ENCODE measurements at regions not wholly inside any gene's neighbourhood (a gene's known extent, or its start where the extent isn't known, plus 50 kb on each side); places are given as distances from the start of the nearest gene placed in this dataset.
"Not testable (repeated sequence)": the region's sequence is repeated elsewhere in the genome, so short reads cannot be mapped to it uniquely, and the experiment has no call there.

GRCh38 chr2:52327641-52328040 is 1295.7 kb upstream of the NRXN1 start:
- no peak for DNase-seq

GRCh38 chr2:52314231-52314630 is 1282.3 kb upstream of the NRXN1 start:
- DNase-seq = no peak

GRCh38 chr2:52312486-52312885 is 1280.6 kb upstream of the NRXN1 start:
- no peak for DNase-seq

DNA sequence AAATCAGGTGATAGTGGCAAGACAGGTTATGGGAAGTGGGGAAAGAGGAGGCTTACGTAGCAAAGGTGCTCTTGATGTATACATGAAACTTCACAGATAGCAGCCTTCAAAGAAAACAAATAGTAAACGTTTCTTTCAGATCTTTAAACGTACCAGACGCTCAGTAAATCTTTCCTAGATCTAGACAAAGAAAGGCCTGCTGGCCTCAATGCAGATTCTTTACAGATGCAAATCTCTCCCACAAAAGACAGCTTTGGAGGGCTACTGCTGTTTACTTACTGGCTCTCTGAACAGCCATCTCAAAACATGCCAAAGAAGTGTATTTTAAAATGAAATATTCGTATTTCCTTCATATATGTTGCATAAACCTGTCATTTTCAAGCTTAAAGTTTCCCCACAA is 1279.9 kb upstream of the NRXN1 start:
- no peak for DNase-seq

- no peak for DNase-seq
These were observed 1276.2 kb upstream of the NRXN1 start for GRCh38 chr2:52308156-52308555.

GRCh38 chr2:52294628-52295027 is 1262.7 kb upstream of the NRXN1 start:
- DNase-seq = no peak

- no peak for DNase-seq
These were observed 1260.9 kb upstream of the NRXN1 start for GRCh38 chr2:52292801-52293200.

DNA sequence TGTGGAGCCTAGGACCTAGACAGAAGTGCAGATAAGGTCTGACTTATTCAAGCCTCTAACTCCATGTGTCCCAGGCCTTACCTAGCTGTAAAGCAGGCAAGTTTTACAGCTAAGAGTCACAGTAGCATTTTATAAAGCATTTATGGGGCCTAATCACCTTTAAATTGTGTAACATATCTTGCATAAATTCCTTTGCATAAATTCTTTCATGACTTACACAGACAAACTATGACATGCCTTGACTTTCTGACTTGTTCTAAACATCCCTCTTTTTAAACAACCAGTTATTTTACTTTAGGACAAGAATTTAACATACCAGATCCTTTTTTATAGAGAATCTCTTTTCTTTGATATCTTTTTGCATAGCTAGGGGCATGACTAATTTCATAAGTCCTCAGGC is 1257.8 kb upstream of the NRXN1 start:
- DNase-seq = no peak

DNA sequence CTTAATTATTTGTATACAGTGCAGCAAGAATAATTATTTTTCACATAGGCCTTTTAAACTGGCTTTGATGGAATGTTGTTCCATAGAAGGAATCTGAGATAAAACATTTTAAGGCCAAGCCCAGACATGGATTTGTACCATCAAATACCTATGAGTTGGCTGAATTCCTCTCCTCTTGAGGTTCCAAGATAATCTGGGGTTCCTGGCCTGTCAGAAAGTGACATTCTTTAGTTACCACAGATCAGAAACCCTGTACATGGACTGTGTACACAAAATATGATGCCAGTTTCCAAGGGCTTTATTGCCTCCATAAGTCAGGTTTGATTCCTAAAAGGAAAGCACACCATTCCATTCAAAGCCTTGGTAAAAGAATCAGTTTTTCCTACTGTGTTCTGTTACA is 1256.7 kb upstream of the NRXN1 start:
- no peak for DNase-seq

DNA sequence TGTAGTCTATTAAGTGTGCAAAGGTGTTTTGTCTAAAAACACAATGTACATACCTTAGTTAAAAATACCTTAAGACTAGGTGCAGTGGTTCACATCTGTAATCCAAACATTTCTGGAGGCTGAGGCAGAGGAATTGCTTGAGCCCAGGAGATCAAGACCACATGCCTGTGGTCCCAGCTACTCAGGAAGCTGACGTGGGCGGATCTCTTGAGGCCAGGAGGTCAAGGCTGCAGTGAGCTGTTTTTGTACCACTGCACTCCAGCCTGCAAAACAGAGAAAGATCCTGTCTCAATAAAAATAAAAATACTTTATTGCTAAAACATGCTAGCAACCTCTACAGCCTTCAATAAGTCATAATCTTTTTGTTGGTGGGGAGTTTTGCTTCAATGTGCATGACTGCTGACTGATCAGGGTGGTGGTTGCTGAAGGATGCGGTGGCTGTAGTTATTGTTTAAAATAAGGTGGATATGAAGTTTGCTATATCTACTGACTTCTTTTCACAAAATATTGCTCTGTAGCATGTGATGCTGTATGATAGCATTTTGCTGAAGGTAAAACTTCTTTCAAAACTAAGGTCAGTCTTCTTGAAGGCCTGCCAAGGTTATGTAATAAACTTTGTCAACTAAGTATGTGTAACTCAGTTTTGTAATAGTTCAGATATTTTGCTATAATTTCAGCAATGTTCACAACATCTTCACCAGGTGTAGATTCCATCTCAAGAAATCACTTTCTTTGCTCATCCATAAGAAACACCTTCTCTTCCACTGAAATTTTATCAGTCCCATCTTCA is 1238.0 kb upstream of the NRXN1 start:
- DNase-seq = no peak

GRCh38 chr2:52264911-52265310 is 1233.0 kb upstream of the NRXN1 start:
- no peak for DNase-seq

DNA sequence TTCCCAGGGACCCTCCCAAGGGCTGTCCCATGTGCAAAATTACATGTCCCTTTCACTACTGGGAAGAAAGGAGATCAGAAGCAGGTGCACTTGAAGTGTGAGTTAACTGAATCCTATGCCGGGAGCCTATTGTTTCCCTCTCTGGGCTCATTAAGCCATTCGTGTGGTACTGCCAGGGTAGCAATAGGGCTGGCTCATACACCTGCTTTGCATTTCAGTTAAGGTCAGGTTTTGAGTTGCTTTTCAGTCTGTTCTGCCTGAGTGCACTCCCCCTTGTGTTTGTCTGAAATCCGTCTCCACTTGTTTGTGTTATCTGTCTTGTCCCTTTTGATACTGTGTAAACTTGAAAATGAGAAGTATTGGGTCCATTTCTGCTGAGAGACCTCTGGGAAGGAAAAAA is 1232.6 kb upstream of the NRXN1 start:
- no peak for DNase-seq

DNA sequence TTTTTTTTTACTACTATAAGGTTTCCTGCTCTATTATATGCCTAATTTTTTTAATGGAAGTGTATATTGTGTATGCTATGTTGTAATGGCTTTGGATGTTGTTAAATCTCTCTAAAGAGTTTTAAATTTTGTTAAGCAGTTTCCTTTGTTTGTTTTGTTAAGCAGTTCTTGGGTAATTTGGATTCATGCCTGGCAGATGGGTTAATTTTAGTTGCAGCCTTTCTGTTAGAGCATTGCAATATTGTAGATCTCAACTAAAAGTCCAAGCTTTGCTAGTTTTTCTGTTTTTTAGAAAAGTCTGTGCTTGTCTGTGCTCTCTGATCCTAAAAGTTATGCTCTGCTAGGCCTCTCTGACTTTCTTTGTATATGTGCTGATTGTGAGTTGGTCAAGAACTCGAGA is 1229.0 kb upstream of the NRXN1 start:
- DNase-seq = no peak

DNA sequence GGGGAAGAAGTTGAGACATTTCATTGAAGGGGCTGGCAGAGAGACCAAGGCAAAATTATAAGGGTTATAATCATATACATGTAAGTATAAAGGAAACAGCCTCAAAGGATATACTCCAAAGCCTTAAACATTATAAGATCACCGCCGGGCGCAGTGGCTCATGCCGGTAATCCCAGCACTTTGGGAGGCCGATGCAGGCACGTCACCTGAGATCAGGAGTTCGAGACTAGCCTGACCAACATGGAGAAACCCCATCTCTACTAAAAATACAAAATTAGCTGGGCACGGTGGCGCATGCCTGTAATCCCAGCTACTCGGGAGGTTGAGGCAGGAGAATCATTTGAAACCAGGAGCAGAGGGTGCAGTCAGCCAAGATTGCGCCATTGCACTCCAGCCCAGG is 1227.0 kb upstream of the NRXN1 start:
- DNase-seq = not testable (repeated sequence)

- DNase-seq = no peak
These were observed 1226.1 kb upstream of the NRXN1 start for GRCh38 chr2:52258038-52258437.

DNA sequence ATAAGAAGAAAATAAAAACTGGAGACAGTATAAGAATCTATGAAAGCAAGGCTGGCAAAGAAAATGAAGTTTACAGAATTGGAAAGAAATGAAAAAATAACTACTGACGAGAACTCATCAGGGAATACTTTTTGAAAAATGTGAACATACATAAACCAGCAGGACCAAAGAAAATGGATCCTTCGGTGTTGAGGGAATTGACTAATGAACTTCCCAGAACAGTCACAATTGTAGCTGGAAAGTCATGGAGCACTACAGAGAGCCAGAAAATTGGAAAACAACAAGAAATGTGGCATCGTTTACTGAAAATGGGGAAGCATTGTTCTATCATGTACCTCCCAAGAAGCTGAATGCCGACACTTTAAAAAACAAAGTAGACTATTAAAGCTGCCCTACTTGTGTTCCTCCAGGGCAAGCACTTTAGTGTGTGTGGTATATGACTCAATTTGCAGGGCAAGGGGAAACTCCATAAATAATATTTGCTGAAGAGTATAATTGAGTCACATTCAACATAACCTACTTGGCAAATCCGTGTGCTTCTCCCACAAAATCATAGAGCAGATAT is 1221.6 kb upstream of the NRXN1 start:
- no peak for DNase-seq

DNA sequence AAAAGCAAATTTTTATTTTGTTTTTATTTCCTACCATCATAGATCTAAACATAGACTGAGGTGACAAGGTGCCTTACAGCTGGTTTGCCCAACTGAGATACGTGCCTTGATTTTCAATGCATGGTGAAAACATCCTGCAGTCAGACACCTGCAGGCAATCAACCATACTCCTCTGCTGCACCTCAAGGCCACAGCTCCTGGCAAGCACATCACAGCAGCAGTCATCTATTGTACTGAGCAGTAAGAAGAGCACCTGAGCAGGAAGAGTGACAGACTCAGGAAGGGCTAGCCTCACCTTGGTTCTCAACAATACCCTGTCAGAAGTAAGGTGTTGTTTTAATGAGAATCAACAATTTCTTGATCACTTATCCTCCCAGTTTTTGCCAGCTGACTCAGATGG is 1206.8 kb upstream of the NRXN1 start:
- no peak for DNase-seq

GRCh38 chr2:52222128-52222527 is 1190.2 kb upstream of the NRXN1 start:
- no peak for DNase-seq

DNA sequence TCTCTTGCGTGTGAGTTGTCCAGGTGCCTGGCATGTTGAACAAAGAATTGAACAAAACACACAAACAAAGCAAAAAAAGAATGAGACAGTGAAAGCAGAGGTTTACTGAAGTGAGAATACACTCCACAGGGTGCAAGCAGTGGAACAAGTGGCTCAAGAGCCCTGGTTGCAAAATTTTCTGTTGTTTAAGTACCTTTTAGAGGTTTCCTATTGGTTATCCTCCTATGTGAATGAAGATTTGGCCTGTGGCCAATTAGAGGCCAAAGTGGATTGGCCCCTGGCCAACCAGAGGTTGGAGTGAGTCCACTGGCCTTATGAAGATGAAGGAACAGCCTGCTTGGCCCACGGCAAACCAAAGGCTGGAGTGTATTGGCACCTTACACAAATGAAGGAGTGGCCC is 1188.5 kb upstream of the NRXN1 start:
- peak; percentile 17 to 21 for DNase-seq

- DNase-seq = no peak
These were observed 1178.7 kb upstream of the NRXN1 start for GRCh38 chr2:52210611-52211010.

DNA sequence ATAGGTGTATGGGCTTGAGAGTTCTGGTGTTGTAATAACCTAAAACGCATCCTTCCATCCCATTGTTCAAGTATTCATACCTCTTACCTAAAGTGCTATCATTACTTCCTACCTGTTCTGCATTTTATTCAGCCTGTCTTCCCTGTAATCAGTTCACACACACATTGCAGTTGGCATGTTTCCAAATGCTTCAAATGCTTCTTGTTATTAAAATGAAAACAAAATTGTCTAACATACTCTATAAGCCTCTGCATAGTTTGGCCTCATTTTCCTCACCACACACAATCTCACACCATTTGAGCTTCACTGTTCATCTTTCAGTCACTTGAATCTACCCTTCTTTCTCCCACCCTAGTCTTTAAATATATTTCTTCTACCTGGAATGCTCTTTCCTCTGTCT is 1178.2 kb upstream of the NRXN1 start:
- no peak for DNase-seq

DNA sequence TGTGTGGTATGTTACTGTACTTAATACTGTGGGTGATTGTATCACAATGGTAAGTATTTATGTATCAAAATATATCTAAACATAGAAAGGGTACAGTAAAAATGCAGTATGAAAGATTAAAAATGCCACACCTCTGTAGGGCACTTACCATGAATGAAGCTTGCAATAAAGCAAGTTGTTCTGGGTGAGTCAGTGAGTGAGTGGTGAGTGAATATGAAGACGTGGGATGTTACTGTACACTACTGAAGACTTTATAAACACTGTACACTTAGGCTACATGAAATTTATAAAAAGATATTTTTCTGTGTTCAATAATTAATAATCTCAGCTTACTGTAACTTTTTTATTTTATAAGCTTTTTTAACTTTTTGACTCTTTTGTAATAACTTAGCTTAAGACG is 1162.4 kb upstream of the NRXN1 start:
- no peak for DNase-seq

- DNase-seq = no peak
These were observed 1161.9 kb upstream of the NRXN1 start for GRCh38 chr2:52193804-52194203.

DNA sequence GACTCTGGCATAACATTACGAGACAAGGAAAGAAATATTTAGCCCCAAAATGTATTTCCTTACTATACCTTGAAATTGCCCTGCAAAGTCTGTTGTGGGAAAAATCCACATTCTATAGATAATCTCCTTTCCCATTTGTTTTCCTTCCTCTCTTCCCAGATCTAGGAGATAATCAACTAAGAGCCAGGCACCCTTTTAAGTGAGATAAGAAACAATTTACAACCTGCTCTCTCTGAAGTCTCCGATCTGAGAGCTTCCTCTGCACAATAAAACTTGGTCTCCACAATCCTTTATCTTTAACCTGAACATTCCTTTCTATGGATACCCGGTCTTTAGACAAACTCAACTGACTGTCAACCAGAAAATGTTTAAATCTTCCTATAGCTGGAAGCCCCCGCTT is 1160.7 kb upstream of the NRXN1 start:
- no peak for DNase-seq
